ENCODE measurements at regions not wholly inside any gene's neighbourhood (a gene's known extent, or its start where the extent isn't known, plus 50 kb on each side); places are given as distances from the start of the nearest gene placed in this dataset.

DNA sequence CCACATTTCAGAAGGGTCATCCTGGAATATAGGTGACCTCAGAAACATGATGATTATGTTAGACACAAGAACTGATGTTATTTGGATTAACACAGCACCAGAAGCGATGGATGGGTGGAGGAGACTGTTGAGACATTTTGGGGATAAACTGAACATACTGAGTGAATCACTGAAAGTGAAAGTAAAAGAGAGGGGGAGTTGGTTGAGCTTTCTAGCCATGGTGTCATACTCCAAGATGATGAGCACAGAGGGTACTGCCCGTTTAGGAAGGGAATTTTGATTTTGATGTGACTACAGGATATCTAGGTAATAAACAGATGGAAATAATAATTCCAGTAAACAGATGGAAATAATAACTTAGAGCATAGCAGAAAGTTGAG, 248.0 kb upstream of the NPY start:
- no peak for TF ChIP-seq POLR2A (IDR thresholded peaks at IDR 0.05)
- TF ChIP-seq, protein P1, sequence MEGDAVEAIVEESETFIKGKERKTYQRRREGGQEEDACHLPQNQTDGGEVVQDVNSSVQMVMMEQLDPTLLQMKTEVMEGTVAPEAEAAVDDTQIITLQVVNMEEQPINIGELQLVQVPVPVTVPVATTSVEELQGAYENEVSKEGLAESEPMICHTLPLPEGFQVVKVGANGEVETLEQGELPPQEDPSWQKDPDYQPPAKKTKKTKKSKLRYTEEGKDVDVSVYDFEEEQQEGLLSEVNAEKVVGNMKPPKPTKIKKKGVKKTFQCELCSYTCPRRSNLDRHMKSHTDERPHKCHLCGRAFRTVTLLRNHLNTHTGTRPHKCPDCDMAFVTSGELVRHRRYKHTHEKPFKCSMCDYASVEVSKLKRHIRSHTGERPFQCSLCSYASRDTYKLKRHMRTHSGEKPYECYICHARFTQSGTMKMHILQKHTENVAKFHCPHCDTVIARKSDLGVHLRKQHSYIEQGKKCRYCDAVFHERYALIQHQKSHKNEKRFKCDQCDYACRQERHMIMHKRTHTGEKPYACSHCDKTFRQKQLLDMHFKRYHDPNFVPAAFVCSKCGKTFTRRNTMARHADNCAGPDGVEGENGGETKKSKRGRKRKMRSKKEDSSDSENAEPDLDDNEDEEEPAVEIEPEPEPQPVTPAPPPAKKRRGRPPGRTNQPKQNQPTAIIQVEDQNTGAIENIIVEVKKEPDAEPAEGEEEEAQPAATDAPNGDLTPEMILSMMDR (IDR thresholded peaks at IDR 0.05), result no peak
